Motor neuron (in vitro differentiated cells): ENCODE measurements at regions not wholly inside any gene's neighbourhood (a gene's known extent, or its start where the extent isn't known, plus 50 kb on each side); places are given as distances from the start of the nearest gene placed in this dataset.

ENCODE experiments used
- ATAC-seq, 8 experiments: fragments of 200-7000 bp; cut with Tn5 transposase; replicated peaks in 6 of 8; 2 replicates each; pipeline ENCODE4 v1.8.0; 2021; ENCODE audit warnings: mild to moderate bottlenecking in 8 of 8, moderate library complexity in 8 of 8
- H3K27ac ChIP-seq, 2 donors: fragments of 250-450 bp; sonication (Bioruptor Pico); 2 replicates each; pipeline ENCODE4 v1.9.0; 2021; ENCODE audit warnings: antibody characterized with exemption in 2 of 2, mild to moderate bottlenecking in 2 of 2, moderate library complexity in 1 of 2
- H3K4me1 ChIP-seq, 2 donors: fragments of 250-450 bp; sonication (Bioruptor Pico); replicated peaks in 1 of 2; 2 replicates each; pipeline ENCODE4 v1.6.1; 2021; ENCODE audit warnings: antibody characterized with exemption in 2 of 2, mild to moderate bottlenecking in 2 of 2, moderate library complexity in 1 of 2
- H3K4me3 ChIP-seq, 5 donors: fragments of 250-450 bp; sonication (Bioruptor Pico); 2 replicates each; pipeline ENCODE4 v1.9.0; 2021; ENCODE audit warnings: antibody characterized with exemption in 5 of 5, mild to moderate bottlenecking in 5 of 5, moderate library complexity in 4 of 5
- WGBS, 10 experiments: fragments of 450-650 bp; shearing (Covaris generic); methylation state at CpG; one replicate each; pipeline ENCODE4 v1.0.0; 2022; 5-methylcytosine and 5-hydroxymethylcytosine counted together
- in situ Hi-C, 9 experiments: fragments of 400-800 bp; cut with MboI; loops; one replicate each; pipeline ENCODE4 v1.15.0; 2021; ENCODE audit warnings: low sequenced_read_pairs in 9 of 9, low pct_unique_long_range_greater_than_20kb in 2 of 9; ENCODE audit not compliant: unreplicated experiment in 9 of 9

DNA sequence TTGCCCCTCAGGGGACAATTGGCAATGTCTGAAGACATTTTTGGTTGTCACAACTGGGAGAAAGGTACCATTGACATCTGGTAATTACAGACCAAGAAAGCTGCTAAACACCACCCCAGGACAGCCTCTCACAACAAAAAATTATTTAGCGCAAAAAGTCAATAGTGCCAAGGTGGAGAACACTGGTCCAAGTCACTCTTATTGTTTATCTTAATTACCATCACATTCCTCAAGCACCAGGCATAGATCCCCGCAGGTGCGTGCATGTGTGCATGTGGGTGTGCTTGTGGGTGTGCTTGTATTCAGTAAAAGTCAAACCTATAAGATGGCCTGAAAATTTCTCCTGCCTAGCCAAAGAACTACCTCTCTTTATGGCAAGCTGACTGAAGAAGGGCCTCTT lies 74.9 kb upstream of the WDR75 start:
- Histone ChIP-seq H3K4me1 (no peaks in the 10 kb centered on the region), H3K4me3 (no peak overlapping the region), H3K27ac (no peak overlapping the region)
- WGBS, 10 experiments, result 80 to 100% (median 100%) methylated on average over 1 to 3 of the region's 3 CpGs; no CpG with 5 or more reads in 5 of the 10 experiments
- ATAC-seq, result no peak
- in situ Hi-C loops, result no loop called here

DNA sequence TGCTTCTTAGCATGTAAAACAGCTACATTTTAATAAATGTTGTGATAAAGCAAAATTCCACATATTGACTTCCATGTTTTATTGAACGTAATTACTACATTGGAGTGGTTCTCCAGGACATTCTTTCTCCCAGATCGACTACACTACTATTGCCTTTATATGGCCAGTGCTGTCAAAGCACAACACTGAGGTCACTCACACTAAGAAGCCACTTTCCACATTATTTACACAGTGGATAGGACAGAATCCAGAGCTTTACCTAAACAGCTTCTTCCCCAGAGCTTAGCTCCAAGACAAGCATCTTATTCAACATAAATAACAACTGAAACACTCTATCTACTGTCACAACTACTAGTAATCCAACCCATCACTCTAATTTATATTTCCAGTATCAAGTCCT lies 73.9 kb upstream of the WDR75 start:
- no peak overlapping the region for H3K4me3 ChIP-seq
- 39 to 100% (median 75%) methylated on average over 1 to 2 of the region's 2 CpGs; no CpG with 5 or more reads in 3 of the 10 experiments for WGBS, 10 experiments
- no peak for ATAC-seq
- H3K27ac ChIP-seq, result no peak overlapping the region
- H3K4me1 ChIP-seq, result no peaks in the 10 kb centered on the region
- in situ Hi-C loops, result no loop called here

DNA sequence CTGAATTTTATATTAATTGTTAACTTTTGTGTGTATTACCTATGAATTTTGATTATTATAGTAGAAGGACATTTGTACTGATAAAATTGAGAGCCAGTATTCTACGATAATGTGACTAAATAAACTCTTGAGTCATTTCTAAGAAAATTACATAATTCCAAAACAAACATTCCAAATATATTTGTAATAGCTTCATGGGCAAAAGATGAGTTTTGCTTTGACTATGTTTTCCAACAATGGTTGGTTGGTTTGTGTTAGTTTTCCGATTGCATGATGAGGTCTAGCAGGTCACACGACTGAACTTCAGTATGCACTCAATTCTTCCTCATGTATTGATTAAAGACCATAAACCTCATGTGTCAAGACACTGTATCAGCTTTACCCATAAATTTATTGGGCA lies 71.7 kb upstream of the WDR75 start:
- 27 to 100% (median 87%) methylated on average over 1 to 3 of the region's 3 CpGs for WGBS, 10 experiments
- ATAC-seq, result no peak
- in situ Hi-C loops, result no loop called here
- Histone ChIP-seq H3K27ac (no peak overlapping the region), H3K4me3 (no peak overlapping the region), H3K4me1 (no peaks in the 10 kb centered on the region)

DNA sequence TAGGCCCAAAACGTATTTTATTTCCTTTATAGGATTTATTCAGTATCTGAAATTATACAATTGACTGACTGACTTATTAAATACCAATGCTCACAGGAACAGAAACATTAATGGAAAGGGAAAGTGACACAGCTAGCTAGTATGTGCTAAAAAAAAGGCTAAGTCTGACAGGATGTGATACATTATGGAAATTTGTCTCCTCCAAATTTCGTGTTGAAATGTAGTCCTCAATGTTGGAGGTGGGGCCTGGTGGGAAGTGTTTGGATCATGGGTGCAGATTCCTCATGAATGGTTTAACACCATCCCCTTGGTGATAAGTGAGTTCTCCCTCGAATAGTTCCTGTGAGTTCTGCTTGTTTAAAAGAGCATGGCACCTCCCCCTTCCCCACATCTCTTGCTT lies 70.6 kb upstream of the WDR75 start:
- ATAC-seq, result peak in 2 of 8 experiments; percentile 43 to 83
- Histone ChIP-seq H3K4me3 (no peak overlapping the region), H3K4me1 (no peaks in the 10 kb centered on the region), H3K27ac (no peak overlapping the region)
- in situ Hi-C loops, result no loop called here
- 13 to 75% (median 57%) methylated on average over 1 to 3 of the region's 3 CpGs; no CpG with 5 or more reads in 3 of the 10 experiments for WGBS, 10 experiments

DNA sequence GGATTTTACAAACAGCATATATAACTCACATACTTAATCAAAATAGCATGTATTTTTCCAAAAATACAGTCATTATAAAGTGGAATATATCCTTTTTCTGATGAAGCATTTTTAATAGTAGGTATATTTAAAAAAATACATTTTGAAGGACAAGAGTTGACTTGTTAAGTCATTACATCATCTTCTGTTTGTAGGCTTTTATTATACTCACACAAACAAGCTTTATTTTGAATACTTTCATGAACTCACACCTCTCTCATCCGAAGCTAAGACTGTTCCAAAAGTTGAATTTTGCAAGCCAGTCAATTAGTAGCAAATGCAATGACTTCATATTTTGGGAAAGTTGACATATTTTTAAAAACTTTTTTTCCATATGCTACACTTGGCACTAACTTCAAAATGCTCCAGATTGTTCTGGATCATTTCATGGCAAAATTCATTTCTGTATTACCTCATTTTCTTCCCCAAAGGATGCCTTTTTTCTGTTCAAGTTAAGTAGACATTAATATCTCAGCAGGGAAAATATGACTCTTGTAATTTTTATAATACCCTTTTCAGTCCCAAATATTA lies 68.5 kb upstream of the WDR75 start:
- H3K4me3 ChIP-seq, result no peak overlapping the region
- no peak overlapping the region for H3K27ac ChIP-seq
- in situ Hi-C loops, result no loop called here
- 33 to 100% (median 86%) methylated on average over 1 of the region's 1 CpG; no CpG with 5 or more reads in 2 of the 10 experiments for WGBS, 10 experiments
- no peak for ATAC-seq
- H3K4me1 ChIP-seq, result no peaks in the 10 kb centered on the region

DNA sequence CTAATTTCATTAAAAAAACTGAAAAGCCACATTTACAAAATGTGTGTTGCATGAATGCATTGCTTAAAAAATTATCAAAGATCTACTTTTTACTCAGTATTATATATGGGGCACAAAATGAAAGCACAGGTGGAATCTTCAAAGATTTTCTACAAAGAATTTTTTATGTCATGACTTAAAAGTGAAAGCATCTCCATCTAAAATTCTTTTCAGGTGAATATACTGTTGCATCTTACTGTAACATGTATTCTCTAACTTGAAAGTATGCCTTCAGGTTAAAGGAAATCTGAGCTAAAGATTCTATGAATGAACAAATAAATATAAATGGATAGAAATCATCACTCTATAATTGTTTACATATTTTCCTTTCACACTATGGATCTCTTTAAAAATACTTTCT lies 66.8 kb upstream of the WDR75 start:
- no peak for ATAC-seq
- Histone ChIP-seq H3K4me3 (no peak overlapping the region), H3K4me1 (peaks cover 0 to 4% of the 10 kb centered on the region in 2 donors), H3K27ac (no peak overlapping the region)
- in situ Hi-C loops, result no loop called here

DNA sequence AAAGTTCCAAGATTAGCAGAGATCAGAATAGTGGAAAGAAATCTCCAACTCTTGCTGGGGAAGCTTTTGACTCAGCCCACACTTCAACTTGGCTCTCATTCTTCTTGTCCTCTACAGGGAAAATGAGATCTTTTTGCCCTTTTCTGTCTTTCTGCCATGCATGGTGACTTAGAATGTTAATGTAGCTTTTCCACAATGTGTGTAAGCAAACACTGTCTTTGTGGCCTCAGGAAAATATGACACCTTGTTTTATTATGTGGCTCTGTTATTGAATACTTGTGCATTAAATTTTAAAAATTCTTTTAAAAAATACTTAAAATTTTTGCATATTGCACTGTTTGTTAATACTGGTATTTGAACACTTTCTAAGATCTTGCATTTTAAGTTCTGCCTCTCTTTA lies 65.4 kb upstream of the WDR75 start:
- H3K4me3 ChIP-seq, result no peak overlapping the region
- H3K4me1 ChIP-seq, result peaks cover 0 to 4% of the 10 kb centered on the region in 2 donors
- ATAC-seq, result peak in 3 of 8 experiments; percentile 21 to 78 (median 62)
- in situ Hi-C loops, result no loop called here
- no peak overlapping the region for H3K27ac ChIP-seq

DNA sequence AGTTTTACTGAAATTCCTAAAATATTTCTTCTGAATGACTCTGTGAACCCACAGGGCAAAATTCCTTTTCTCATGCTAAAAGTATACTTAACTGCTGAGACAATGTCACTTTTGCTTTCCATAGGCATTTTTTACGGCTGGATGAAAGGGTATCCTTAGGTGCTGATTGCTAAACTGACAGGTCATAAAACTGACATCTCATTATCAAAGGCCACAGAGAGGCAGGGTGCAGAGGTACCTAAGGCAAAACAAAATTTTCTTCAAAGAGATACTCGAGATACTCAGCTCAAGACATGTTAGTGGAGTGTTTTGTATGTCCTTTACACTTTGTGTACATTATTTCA lies 62.0 kb upstream of the WDR75 start:
- no peak overlapping the region for H3K27ac ChIP-seq
- peak in 3 of 8 experiments; percentile 22 to 65 (median 55) for ATAC-seq
- WGBS, 10 experiments, result 0 to 33% (median 12%) methylated on average over 1 to 2 of the region's 2 CpGs; no CpG with 5 or more reads in 1 of the 10 experiments
- H3K4me3 ChIP-seq, result no peak overlapping the region
- in situ Hi-C loops, result no loop called here
- peaks cover 0 to 4% of the 10 kb centered on the region in 2 donors for H3K4me1 ChIP-seq

DNA sequence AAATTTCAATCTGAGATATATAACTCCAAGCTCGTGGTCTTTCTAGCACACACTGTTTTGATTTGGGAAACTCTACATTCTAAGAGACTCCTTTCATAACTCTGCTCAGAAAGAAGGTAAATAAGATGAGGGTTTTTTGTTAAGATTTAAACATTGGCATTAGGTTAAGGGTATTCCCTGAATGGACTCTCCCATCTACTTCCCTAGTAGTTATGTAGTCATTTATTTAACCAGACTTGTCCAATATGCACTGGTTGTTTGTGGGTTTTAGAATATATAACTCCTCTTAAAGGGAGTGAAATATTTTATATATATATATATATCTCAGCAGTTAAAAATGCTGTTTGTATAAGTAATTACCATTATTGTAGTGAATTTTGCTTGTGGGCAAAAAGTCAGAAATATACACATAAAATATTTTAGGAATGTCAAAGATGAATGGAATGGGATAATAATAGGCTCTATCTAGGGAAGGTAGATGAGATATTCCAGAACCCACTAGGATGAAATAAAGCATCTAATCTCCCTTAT lies 61.5 kb upstream of the WDR75 start:
- Histone ChIP-seq H3K27ac (no peak overlapping the region), H3K4me3 (no peak overlapping the region), H3K4me1 (peaks cover 0 to 4% of the 10 kb centered on the region in 2 donors)
- in situ Hi-C loops, result no loop called here
- peak in 1 of 8 experiments; percentile 6 for ATAC-seq
- 40 to 83% (median 57%) methylated on average over 1 of the region's 1 CpG; no CpG with 5 or more reads in 3 of the 10 experiments for WGBS, 10 experiments

DNA sequence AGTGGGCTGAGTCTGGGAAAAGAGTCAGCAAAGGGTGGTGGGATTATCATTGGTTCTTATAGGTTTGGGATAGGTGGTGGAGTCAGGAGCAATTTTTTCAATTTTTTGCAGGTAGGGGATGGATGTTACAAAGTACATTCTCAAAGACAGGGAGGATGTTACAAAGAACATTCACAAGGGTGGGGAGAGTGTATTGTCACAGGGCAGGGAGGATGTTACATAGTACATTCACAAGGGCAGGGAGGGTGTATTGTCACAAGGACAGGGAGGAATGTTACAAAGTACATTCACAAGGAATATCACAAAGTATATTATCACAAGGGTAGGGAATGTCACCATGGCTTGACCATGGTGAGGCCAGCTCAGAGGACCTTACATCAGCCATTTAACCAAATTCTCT lies 58.6 kb upstream of the WDR75 start:
- no peak for ATAC-seq
- in situ Hi-C loops, result no loop called here
- H3K4me3 ChIP-seq, result no peak overlapping the region

DNA sequence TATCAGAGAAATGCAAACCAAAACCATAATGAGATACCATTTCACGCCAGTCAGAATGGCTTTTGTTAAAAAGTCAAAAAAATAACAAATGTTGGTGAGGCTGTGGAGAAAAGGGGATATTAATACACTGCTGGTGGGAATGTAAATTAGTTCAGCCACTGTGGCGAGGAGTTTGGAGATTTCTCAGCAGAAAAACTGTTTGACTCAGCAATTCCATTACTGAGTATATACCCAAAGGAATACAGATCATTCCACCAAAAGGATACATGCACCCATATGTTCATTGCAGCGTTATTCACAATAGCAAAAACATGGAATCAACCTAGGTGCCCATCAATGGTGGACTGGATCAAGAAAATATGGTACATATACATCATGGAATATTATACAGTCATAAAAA lies 54.5 kb upstream of the WDR75 start:
- Histone ChIP-seq H3K4me1 (no peaks in the 10 kb centered on the region), H3K4me3 (no peak overlapping the region), H3K27ac (no peak overlapping the region)
- in situ Hi-C loops, result no loop called here
- ATAC-seq, result no peak
- 50 to 95% (median 77%) methylated on average over 2 to 3 of the region's 3 CpGs; no CpG with 5 or more reads in 2 of the 10 experiments for WGBS, 10 experiments

More for the DNA sequence above, 58.6 kb upstream of the WDR75 start:
- H3K27ac ChIP-seq, result no peak overlapping the region
- H3K4me1 ChIP-seq, result peaks cover 0 to 4% of the 10 kb centered on the region in 2 donors

DNA sequence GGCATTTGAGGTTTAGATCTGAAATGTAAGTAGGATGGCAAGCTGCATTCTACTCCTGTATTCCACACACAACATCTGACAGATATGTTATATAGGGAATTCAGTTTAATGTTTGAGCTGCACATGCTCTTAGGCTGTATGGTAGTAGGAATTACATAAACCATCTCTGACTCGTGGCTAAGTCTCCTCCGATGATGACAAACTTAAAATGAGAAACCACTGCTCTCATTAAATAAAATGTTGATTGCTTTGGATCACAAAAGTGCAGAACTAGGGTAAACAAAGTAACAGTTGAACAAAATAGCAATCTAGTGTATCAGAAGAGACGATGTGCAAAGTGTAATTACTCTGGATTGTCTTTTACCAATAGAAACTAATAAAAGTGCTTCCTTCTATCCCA lies 50.1 kb upstream of the WDR75 start:
- in situ Hi-C loops, result no loop called here
- ATAC-seq, result no peak
- no peaks in the 10 kb centered on the region for H3K4me1 ChIP-seq
- 60 to 100% (median 81%) methylated on average over 1 to 3 of the region's 3 CpGs; no CpG with 5 or more reads in 2 of the 10 experiments for whole genome bisulfite sequencing, 10 experiments
- no peak overlapping the region for H3K27ac ChIP-seq
- H3K4me3 ChIP-seq, result no peak overlapping the region
